ENCODE measurements at regions not wholly inside any gene's neighbourhood (a gene's known extent, or its start where the extent isn't known, plus 50 kb on each side); places are given as distances from the start of the nearest gene placed in this dataset.

GRCh38 chr2:234240917-234241316, 190.4 kb downstream of the SPP2 start (continued):
- TF ChIP-seq, protein P1, sequence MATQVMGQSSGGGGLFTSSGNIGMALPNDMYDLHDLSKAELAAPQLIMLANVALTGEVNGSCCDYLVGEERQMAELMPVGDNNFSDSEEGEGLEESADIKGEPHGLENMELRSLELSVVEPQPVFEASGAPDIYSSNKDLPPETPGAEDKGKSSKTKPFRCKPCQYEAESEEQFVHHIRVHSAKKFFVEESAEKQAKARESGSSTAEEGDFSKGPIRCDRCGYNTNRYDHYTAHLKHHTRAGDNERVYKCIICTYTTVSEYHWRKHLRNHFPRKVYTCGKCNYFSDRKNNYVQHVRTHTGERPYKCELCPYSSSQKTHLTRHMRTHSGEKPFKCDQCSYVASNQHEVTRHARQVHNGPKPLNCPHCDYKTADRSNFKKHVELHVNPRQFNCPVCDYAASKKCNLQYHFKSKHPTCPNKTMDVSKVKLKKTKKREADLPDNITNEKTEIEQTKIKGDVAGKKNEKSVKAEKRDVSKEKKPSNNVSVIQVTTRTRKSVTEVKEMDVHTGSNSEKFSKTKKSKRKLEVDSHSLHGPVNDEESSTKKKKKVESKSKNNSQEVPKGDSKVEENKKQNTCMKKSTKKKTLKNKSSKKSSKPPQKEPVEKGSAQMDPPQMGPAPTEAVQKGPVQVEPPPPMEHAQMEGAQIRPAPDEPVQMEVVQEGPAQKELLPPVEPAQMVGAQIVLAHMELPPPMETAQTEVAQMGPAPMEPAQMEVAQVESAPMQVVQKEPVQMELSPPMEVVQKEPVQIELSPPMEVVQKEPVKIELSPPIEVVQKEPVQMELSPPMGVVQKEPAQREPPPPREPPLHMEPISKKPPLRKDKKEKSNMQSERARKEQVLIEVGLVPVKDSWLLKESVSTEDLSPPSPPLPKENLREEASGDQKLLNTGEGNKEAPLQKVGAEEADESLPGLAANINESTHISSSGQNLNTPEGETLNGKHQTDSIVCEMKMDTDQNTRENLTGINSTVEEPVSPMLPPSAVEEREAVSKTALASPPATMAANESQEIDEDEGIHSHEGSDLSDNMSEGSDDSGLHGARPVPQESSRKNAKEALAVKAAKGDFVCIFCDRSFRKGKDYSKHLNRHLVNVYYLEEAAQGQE (IDR thresholded peaks at IDR 0.05; ENCODE audit: borderline replicate concordance), result no peak

GRCh38 chr2:234235191-234235590, 184.7 kb downstream of the SPP2 start:
- Histone ChIP-seq H2AFZ (ENCODE audit: low read depth, low read length) (no peak overlapping the region), H3K27ac (ENCODE audit: low read length) (no peak overlapping the region), H3K79me2 (replicated peaks; ENCODE audit: insufficient read depth, low read length) (no peaks in the 10 kb centered on the region), H3K36me3 (ENCODE audit: insufficient read depth, low read length) (no peaks in the 10 kb centered on the region), H3K9me3 (ENCODE audit: low read length) (no peaks in the 10 kb centered on the region), H3K9me2 (ENCODE audit: insufficient read depth, low read length) (no peaks in the 10 kb centered on the region), H3K4me2 (ENCODE audit: low read length) (no peak overlapping the region), H3K4me3 (ENCODE audit: low read length) (no peak overlapping the region), H3K27me3 (ENCODE audit: insufficient read depth, low read depth, low read length) (no peaks in the 10 kb centered on the region), H3K9ac (ENCODE audit: low read length) (no peak overlapping the region), H4K20me1 (ENCODE audit: insufficient read depth) (no peaks in the 10 kb centered on the region), H3F3A (ENCODE audit: insufficient read depth, low read length, poor library complexity, severe bottlenecking) (no peaks in the 10 kb centered on the region)
- TF ChIP-seq SMC3 (conservative IDR thresholded peaks at IDR 0.05; ENCODE audit: poor library complexity), result no peak
- TF ChIP-seq, protein P1 (IDR thresholded peaks at IDR 0.05; ENCODE audit: borderline replicate concordance), result no peak
- TF ChIP-seq, protein P2, sequence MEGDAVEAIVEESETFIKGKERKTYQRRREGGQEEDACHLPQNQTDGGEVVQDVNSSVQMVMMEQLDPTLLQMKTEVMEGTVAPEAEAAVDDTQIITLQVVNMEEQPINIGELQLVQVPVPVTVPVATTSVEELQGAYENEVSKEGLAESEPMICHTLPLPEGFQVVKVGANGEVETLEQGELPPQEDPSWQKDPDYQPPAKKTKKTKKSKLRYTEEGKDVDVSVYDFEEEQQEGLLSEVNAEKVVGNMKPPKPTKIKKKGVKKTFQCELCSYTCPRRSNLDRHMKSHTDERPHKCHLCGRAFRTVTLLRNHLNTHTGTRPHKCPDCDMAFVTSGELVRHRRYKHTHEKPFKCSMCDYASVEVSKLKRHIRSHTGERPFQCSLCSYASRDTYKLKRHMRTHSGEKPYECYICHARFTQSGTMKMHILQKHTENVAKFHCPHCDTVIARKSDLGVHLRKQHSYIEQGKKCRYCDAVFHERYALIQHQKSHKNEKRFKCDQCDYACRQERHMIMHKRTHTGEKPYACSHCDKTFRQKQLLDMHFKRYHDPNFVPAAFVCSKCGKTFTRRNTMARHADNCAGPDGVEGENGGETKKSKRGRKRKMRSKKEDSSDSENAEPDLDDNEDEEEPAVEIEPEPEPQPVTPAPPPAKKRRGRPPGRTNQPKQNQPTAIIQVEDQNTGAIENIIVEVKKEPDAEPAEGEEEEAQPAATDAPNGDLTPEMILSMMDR (IDR thresholded peaks at IDR 0.05; ENCODE audit: poor library complexity, severe bottlenecking), result no peak
- TF ChIP-seq EP300 (conservative IDR thresholded peaks at IDR 0.05; ENCODE audit: poor library complexity, severe bottlenecking), result no peak
- no peak for TF ChIP-seq MXI1 (conservative IDR thresholded peaks at IDR 0.05; ENCODE audit: poor library complexity, severe bottlenecking)
- TF ChIP-seq RAD21 (conservative IDR thresholded peaks at IDR 0.05), result no peak
- TF ChIP-seq EZH2 (IDR thresholded peaks at IDR 0.05; ENCODE audit: borderline replicate concordance, insufficient read depth, low read length, poor library complexity, severe bottlenecking), result no peak
- no peak for TF ChIP-seq POLR2AphosphoS5 (IDR thresholded peaks at IDR 0.05)
- TF ChIP-seq TAF1 (IDR thresholded peaks at IDR 0.05; ENCODE audit: low read depth), result no peak
